CD4-positive, CD25-positive, alpha-beta regulatory T cell (primary cell): ENCODE measurements at regions not wholly inside any gene's neighbourhood (a gene's known extent, or its start where the extent isn't known, plus 50 kb on each side); places are given as distances from the start of the nearest gene placed in this dataset.

ENCODE experiments used
- ATAC-seq, 2 donors: fragments of 150-1000 bp; cut with Tn5 transposase; one replicate each; pipeline ENCODE4 v1.10.0; 2021; ENCODE audit warnings: low read depth in 2 of 2, moderate number of reproducible peaks in 2 of 2, moderate library complexity in 1 of 2
- DNase-seq, 3 donors: peaks; one replicate each; pipeline versions ENCODE4 v3.0.0 to v3.0.0-alpha.2; 2012 to 2022; ENCODE audit warnings: mixed read lengths in 1 of 3
- H3K27ac ChIP-seq: one replicate; pipeline ENCODE4 v1.7.0; 2013; ENCODE audit warnings: mild to moderate bottlenecking, low read length; ENCODE audit not compliant: insufficient read depth, poor library complexity, severe bottlenecking
- H3K27me3 ChIP-seq: one replicate; pipeline ENCODE4 v1.7.0; 2013; ENCODE audit warnings: low read length; ENCODE audit not compliant: control insufficient read depth, insufficient read depth
- H3K36me3 ChIP-seq: one replicate; pipeline ENCODE4 v1.7.0; 2013; ENCODE audit warnings: mild to moderate bottlenecking, low read length, moderate library complexity; ENCODE audit not compliant: control insufficient read depth, insufficient read depth
- H3K4me1 ChIP-seq: 2 replicates; pipeline ENCODE4 v1.7.0; 2013; ENCODE audit warnings: mild to moderate bottlenecking, low read length; ENCODE audit not compliant: insufficient read depth, control insufficient read depth, poor library complexity, severe bottlenecking
- H3K4me3 ChIP-seq: one replicate; pipeline ENCODE4 v1.7.0; 2013; ENCODE audit warnings: low read depth, mild to moderate bottlenecking, low read length, moderate library complexity
- H3K9me3 ChIP-seq, 2 experiments: 1 replicate in 1 of 2; 2 replicates in 1 of 2; pipeline ENCODE4 v1.7.0; 2013; ENCODE audit warnings: low read length in 2 of 2, mild to moderate bottlenecking in 1 of 2, moderate library complexity in 1 of 2; ENCODE audit not compliant: control insufficient read depth in 2 of 2
- H3K27ac Mint-ChIP-seq, 3 donors: one replicate each; pipeline ENCODE4 v1.8.0; 2020 to 2022; ENCODE audit warnings: mild to moderate bottlenecking in 3 of 3, mixed read lengths in 3 of 3, moderate library complexity in 2 of 3
- H3K27me3 Mint-ChIP-seq: one replicate; pipeline ENCODE4 v1.8.0; 2022; ENCODE audit warnings: mild to moderate bottlenecking, mixed read lengths
- H3K36me3 Mint-ChIP-seq: one replicate; pipeline ENCODE4 v1.8.0; 2020; ENCODE audit warnings: mixed read lengths
- H3K4me1 Mint-ChIP-seq, 4 donors: one replicate each; pipeline ENCODE4 v1.8.0; 2020 to 2022; ENCODE audit warnings: mixed read lengths in 4 of 4, mild to moderate bottlenecking in 1 of 4
- H3K4me3 Mint-ChIP-seq, 4 donors: one replicate each; pipeline ENCODE4 v1.8.0; 2020 to 2022; ENCODE audit warnings: mild to moderate bottlenecking in 4 of 4, mixed read lengths in 4 of 4, moderate library complexity in 3 of 4
- H3K9me3 Mint-ChIP-seq, 7 donors: one replicate each; pipeline ENCODE4 v1.8.0; 2020 to 2022; ENCODE audit warnings: mixed read lengths in 7 of 7, mild to moderate bottlenecking in 3 of 7, moderate library complexity in 2 of 7

DNA sequence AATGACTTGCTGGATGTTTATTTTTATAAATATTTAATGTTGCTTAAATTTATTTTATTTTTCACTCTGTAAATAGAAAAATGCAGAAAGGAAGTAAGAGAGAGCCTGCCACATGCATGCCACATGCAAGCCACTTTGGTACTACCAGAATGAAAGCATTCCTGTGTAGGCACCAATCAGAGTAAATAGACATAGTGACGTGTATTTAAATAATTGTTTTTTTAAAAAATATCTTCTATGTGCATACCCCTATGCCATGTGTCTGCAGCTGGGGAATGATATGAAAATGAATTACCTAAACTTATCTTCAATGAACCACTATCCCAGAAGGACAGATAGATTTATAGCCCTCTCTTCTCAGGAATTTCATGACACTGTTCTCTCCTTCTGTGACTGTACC is 651.5 kb upstream of the RIOK2 start:
- H3K4me3 ChIP-seq, result no peak overlapping the region
- no peaks in the 10 kb centered on the region for H3K27me3 ChIP-seq
- H3K9me3 Mint-ChIP-seq, result peaks cover 0 to 9% (median 0%) of the 10 kb centered on the region in 7 donors
- H3K4me1 ChIP-seq, result no peaks in the 10 kb centered on the region
- H3K4me3 Mint-ChIP-seq, result no peak overlapping the region
- no peak for ATAC-seq
- no peak for DNase-seq
- H3K27me3 Mint-ChIP-seq, result no peaks in the 10 kb centered on the region
- H3K27ac Mint-ChIP-seq, result no peak overlapping the region
- H3K36me3 Mint-ChIP-seq, result no peaks in the 10 kb centered on the region
- no peak overlapping the region for H3K27ac ChIP-seq
- H3K36me3 ChIP-seq, result no peaks in the 10 kb centered on the region
- peaks cover 0 to 4% (median 0%) of the 10 kb centered on the region in 4 donors for H3K4me1 Mint-ChIP-seq
- H3K9me3 ChIP-seq, result no peaks in the 10 kb centered on the region

DNA sequence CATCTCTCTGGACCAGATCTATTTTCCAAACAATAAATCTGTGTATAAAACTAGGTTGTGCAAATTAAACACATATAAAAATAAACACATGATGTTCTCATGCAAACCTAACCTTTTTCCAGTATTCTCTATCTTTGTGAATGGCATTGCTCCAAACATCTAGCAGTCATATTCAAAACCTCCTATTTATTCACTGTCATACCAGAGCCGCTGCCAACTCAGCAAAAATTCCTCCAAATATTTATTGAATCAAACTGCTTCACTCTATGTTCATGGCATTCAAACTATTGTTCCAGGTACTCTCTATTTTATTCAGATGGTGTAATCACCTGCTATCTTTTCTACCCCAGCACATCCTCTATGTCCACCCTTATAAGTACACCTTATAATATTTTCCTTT is 652.1 kb upstream of the RIOK2 start:
- Mint-ChIP-seq H3K4me1 (peaks cover 0 to 4% (median 0%) of the 10 kb centered on the region in 4 donors), H3K36me3 (no peaks in the 10 kb centered on the region), H3K27me3 (no peaks in the 10 kb centered on the region), H3K9me3 (peaks cover 0 to 9% (median 0%) of the 10 kb centered on the region in 7 donors), H3K27ac (no peak overlapping the region), H3K4me3 (no peak overlapping the region)
- DNase-seq, result no peak
- Histone ChIP-seq H3K9me3 (no peaks in the 10 kb centered on the region), H3K4me1 (no peaks in the 10 kb centered on the region), H3K27ac (no peak overlapping the region), H3K36me3 (no peaks in the 10 kb centered on the region), H3K4me3 (no peak overlapping the region), H3K27me3 (no peaks in the 10 kb centered on the region)
- ATAC-seq, result no peak

DNA sequence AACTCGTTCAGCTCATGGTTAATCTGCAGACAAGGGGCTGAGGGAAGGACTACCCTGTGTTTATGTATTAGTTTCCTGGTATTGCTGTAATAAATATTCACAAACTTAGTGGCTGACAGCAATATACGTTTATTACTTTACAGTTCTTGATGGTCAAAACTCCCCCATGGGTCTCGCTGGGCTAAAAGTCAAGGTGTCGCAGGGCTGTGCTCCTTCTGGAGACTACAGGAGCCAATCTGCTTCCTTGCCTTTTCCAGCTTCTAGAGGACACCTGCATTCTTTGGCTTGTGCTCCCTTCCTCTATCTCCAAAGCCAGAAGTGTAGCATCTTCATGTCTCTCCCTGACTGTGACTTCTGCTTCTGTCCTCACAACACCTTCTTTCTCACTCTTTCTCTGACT is 653.8 kb upstream of the RIOK2 start:
- Histone ChIP-seq H3K27me3 (no peaks in the 10 kb centered on the region), H3K36me3 (no peaks in the 10 kb centered on the region), H3K4me1 (no peaks in the 10 kb centered on the region), H3K4me3 (no peak overlapping the region), H3K9me3 (no peaks in the 10 kb centered on the region), H3K27ac (no peak overlapping the region)
- no peaks in the 10 kb centered on the region for H3K36me3 Mint-ChIP-seq
- H3K9me3 Mint-ChIP-seq, result peaks cover 0 to 8% (median 0%) of the 10 kb centered on the region in 7 donors
- ATAC-seq, result no peak
- H3K27me3 Mint-ChIP-seq, result no peaks in the 10 kb centered on the region
- no peak overlapping the region for H3K27ac Mint-ChIP-seq
- DNase-seq, result no peak
- peaks cover 0 to 4% (median 0%) of the 10 kb centered on the region in 4 donors for H3K4me1 Mint-ChIP-seq
- no peak overlapping the region for H3K4me3 Mint-ChIP-seq

DNA sequence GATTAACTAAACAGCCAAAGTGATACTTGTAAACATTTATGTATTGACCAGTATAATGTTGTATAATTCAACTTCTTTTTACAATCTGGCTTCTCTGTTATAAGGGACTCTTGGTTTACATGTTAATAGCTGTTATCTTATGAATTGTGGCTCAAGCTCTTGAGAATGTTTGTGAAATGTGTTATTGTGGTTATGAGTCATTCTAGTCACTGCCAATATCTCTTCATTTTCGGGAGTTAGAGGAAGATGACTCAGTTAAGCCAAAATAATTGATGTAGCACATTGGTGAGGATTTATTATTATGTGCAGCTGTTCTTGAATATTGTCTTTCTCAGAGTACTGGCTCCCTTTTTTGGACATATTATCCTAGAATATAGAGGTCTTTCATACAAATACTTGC is 655.2 kb upstream of the RIOK2 start:
- no peaks in the 10 kb centered on the region for H3K27me3 ChIP-seq
- Mint-ChIP-seq H3K27me3 (no peaks in the 10 kb centered on the region), H3K27ac (no peak overlapping the region), H3K36me3 (no peaks in the 10 kb centered on the region), H3K4me1 (peaks cover 0 to 4% (median 0%) of the 10 kb centered on the region in 4 donors), H3K9me3 (peaks cover 0 to 3% (median 0%) of the 10 kb centered on the region in 7 donors), H3K4me3 (no peak overlapping the region)
- DNase-seq (peak in 1 of 3 donors; percentile 20), ATAC-seq (peak in 1 of 2 donors; percentile 44)
- no peaks in the 10 kb centered on the region for H3K36me3 ChIP-seq
- H3K4me1 ChIP-seq, result no peaks in the 10 kb centered on the region
- no peaks in the 10 kb centered on the region for H3K9me3 ChIP-seq
- no peak overlapping the region for H3K4me3 ChIP-seq
- no peak overlapping the region for H3K27ac ChIP-seq

DNA sequence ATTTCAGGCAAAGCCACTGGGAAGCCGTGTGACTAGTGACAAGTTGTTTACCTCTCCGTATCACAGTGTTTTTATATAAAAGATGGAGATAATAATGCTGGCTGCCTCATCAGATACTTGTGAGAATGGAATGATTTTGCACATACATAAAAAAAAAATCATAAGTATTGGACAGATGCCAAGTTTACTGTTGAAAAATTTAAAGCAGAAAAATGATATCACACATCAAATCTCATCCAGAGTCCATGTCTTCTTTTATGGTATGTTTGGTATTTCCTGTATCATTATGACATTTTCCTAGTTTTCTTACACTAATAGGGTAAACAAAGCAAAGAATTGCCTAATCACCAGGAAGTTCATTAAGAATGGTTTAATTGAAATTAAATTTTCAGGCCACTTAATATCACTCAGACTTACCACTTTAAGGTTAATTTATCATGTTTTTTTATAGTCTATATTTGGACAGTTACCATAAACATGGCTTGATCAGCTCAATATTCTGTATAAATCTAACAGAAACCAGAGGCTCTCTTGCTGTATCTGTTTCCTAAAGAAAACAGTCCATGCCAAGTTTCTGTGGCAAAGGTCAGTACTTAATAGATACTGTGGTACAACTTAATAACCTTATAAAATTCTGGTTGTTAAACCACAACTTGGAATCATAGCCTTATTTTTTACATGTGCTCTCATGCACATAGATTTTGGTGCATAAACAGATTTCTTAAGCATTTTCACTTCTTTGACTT is 656.5 kb upstream of the RIOK2 start:
- no peak overlapping the region for H3K4me3 ChIP-seq
- no peak overlapping the region for H3K27ac Mint-ChIP-seq
- no peak overlapping the region for H3K27ac ChIP-seq
- no peak overlapping the region for H3K4me3 Mint-ChIP-seq
- H3K36me3 ChIP-seq, result no peaks in the 10 kb centered on the region
- no peaks in the 10 kb centered on the region for H3K27me3 ChIP-seq
- ATAC-seq, result no peak
- no peaks in the 10 kb centered on the region for H3K4me1 ChIP-seq
- no peaks in the 10 kb centered on the region for H3K27me3 Mint-ChIP-seq
- H3K9me3 ChIP-seq, result no peaks in the 10 kb centered on the region
- peaks cover 0 to 4% (median 0%) of the 10 kb centered on the region in 4 donors for H3K4me1 Mint-ChIP-seq
- no peak for DNase-seq
- H3K9me3 Mint-ChIP-seq, result peaks cover 0 to 3% (median 0%) of the 10 kb centered on the region in 7 donors
- H3K36me3 Mint-ChIP-seq, result no peaks in the 10 kb centered on the region

DNA sequence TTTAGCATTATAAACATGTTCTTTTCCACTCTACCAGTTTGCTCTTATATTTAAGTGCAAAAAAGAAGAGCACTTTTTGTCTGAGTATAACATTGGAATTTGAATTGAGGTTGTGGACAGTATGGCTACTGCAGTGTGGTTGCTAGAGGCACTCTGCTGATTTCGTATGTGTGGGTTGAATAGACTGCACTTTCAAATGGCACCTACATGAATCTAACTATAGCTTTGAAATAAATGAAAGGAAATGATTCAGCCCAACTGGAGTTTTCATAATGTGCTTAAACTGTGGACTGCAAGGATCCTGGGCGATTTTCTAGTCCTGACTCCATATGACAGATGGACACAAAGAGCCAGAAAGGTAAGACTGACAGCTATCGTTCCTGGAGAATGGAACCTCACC is 657.6 kb upstream of the RIOK2 start:
- Histone ChIP-seq H3K27me3 (no peaks in the 10 kb centered on the region), H3K36me3 (no peaks in the 10 kb centered on the region), H3K27ac (no peak overlapping the region), H3K4me1 (no peaks in the 10 kb centered on the region), H3K4me3 (no peak overlapping the region), H3K9me3 (no peaks in the 10 kb centered on the region)
- no peak for DNase-seq
- H3K27me3 Mint-ChIP-seq, result no peaks in the 10 kb centered on the region
- H3K27ac Mint-ChIP-seq, result no peak overlapping the region
- H3K4me3 Mint-ChIP-seq, result no peak overlapping the region
- H3K36me3 Mint-ChIP-seq, result no peaks in the 10 kb centered on the region
- no peaks in the 10 kb centered on the region for H3K9me3 Mint-ChIP-seq
- ATAC-seq, result no peak
- H3K4me1 Mint-ChIP-seq, result peaks cover 0 to 4% (median 0%) of the 10 kb centered on the region in 4 donors

DNA sequence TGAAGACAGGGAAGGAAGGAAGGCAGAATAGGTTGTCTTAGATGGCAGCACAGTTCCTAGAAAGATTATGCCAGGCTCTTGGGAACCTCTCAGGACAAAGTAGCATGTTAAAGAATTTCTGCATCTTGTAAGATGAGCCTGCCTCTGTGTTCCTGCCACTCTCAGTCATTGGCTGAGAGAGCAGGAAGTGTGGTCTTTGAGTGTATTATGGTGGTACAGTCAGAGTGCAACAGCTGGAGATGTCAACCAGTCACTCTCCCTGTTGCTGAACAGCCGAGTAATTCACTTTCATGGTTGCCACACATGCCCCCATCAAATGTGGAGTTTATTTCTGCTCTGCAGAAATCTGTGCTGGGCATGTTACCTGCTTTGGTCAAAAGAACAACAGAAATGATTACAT is 659.6 kb upstream of the RIOK2 start:
- no peaks in the 10 kb centered on the region for H3K9me3 Mint-ChIP-seq
- no peaks in the 10 kb centered on the region for H3K36me3 Mint-ChIP-seq
- H3K4me1 Mint-ChIP-seq, result peaks cover 0 to 4% (median 0%) of the 10 kb centered on the region in 4 donors
- H3K4me3 Mint-ChIP-seq, result no peak overlapping the region
- H3K27ac ChIP-seq, result no peak overlapping the region
- no peaks in the 10 kb centered on the region for H3K9me3 ChIP-seq
- H3K4me1 ChIP-seq, result no peaks in the 10 kb centered on the region
- no peak for DNase-seq
- no peaks in the 10 kb centered on the region for H3K36me3 ChIP-seq
- H3K27ac Mint-ChIP-seq, result no peak overlapping the region
- H3K4me3 ChIP-seq, result no peak overlapping the region
- H3K27me3 Mint-ChIP-seq, result no peaks in the 10 kb centered on the region
- no peak for ATAC-seq
- no peaks in the 10 kb centered on the region for H3K27me3 ChIP-seq

DNA sequence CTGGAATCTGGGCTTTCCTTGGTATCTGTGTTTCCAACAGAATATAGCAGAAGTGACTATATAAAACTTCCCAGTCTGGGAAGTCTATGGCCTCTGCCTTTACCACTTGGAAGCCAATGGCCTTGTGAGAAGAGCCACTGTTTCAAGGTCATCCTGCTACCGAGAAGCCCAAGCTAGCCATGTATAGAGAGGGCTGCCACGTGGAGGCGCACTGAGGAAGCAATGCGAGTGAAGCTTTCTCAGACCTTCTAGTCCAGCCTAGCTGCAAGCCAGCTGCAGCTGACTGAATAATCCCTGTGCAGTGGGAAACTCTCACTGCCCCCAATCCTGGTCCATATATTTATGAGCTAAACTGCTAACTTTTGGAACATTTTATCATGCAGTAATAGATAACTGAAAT is 661.8 kb upstream of the RIOK2 start:
- no peaks in the 10 kb centered on the region for H3K4me1 ChIP-seq
- no peaks in the 10 kb centered on the region for H3K36me3 ChIP-seq
- no peaks in the 10 kb centered on the region for H3K27me3 ChIP-seq
- H3K27ac Mint-ChIP-seq, result no peak overlapping the region
- no peak overlapping the region for H3K4me3 Mint-ChIP-seq
- no peak overlapping the region for H3K4me3 ChIP-seq
- DNase-seq (no peak), ATAC-seq (no peak)
- H3K4me1 Mint-ChIP-seq, result no peaks in the 10 kb centered on the region
- H3K27ac ChIP-seq, result no peak overlapping the region
- no peaks in the 10 kb centered on the region for H3K9me3 ChIP-seq
- H3K9me3 Mint-ChIP-seq, result no peaks in the 10 kb centered on the region
- H3K27me3 Mint-ChIP-seq, result peaks cover 4% of the 10 kb centered on the region
- no peaks in the 10 kb centered on the region for H3K36me3 Mint-ChIP-seq
